ENCODE measurements at regions not wholly inside any gene's neighbourhood (a gene's known extent, or its start where the extent isn't known, plus 50 kb on each side); places are given as distances from the start of the nearest gene placed in this dataset.

GRCh38 chr10:78357141-78358063 lies 323.7 kb downstream of the RPS24 start:
- WGBS (ENCODE audit: insufficient coverage, insufficient read length) = no CpG with 5 or more reads among the region's 16 CpGs
- no peaks in the 10 kb centered on the region for H3K27me3 ChIP-seq (ENCODE audit: control insufficient read depth, insufficient read depth, low read length)
- no peak overlapping the region for H3K27ac ChIP-seq (ENCODE audit: low read length)

GRCh38 chr10:78358351-78358750 lies 324.7 kb downstream of the RPS24 start:
- Histone ChIP-seq H3K27me3 (ENCODE audit: control insufficient read depth, insufficient read depth, low read length) (no peaks in the 10 kb centered on the region), H3K27ac (ENCODE audit: low read length) (no peak overlapping the region), H3K4me1 (ENCODE audit: control insufficient read depth, insufficient read depth, low read length) (no peaks in the 10 kb centered on the region; the same call in 1 of the 2 replicates), H3K36me3 (ENCODE audit: control insufficient read depth, insufficient read depth, low read length) (no peaks in the 10 kb centered on the region), H3K4me3 (ENCODE audit: low read length) (no peak overlapping the region), H3K9me3 (ENCODE audit: control insufficient read depth, insufficient read depth, low read length) (no peaks in the 10 kb centered on the region)
- no CpG with 5 or more reads among the region's 5 CpGs for WGBS (ENCODE audit: insufficient coverage, insufficient read length)
- DNase-seq (ENCODE audit: low read depth, low spot score) = no peak

More at GRCh38 chr10:78357141-78358063, 323.7 kb downstream of the RPS24 start:
- DNase-seq (ENCODE audit: low read depth, low spot score) = peak; percentile 20
- no peaks in the 10 kb centered on the region for H3K9me3 ChIP-seq (ENCODE audit: control insufficient read depth, insufficient read depth, low read length)
- H3K4me1 ChIP-seq (ENCODE audit: control insufficient read depth, insufficient read depth, low read length) = peaks cover 1% of the 10 kb centered on the region; the same call in 1 of the 2 replicates
- H3K36me3 ChIP-seq (ENCODE audit: control insufficient read depth, insufficient read depth, low read length) = no peaks in the 10 kb centered on the region
- H3K4me3 ChIP-seq (ENCODE audit: low read length) = no peak overlapping the region

GRCh38 chr10:78358982-78359381 lies 325.3 kb downstream of the RPS24 start:
- no CpG with 5 or more reads among the region's 5 CpGs for WGBS (ENCODE audit: insufficient coverage, insufficient read length)

GRCh38 chr10:78359640-78360091 lies 326.0 kb downstream of the RPS24 start:
- DNase-seq (ENCODE audit: low read depth, low spot score) = no peak
- H3K36me3 ChIP-seq (ENCODE audit: control insufficient read depth, insufficient read depth, low read length) = no peaks in the 10 kb centered on the region
- no CpG with 5 or more reads among the region's 9 CpGs for WGBS (ENCODE audit: insufficient coverage, insufficient read length)
- H3K27me3 ChIP-seq (ENCODE audit: control insufficient read depth, insufficient read depth, low read length) = no peaks in the 10 kb centered on the region
- no peak overlapping the region for H3K27ac ChIP-seq (ENCODE audit: low read length)
- H3K9me3 ChIP-seq (ENCODE audit: control insufficient read depth, insufficient read depth, low read length) = no peaks in the 10 kb centered on the region
- H3K4me3 ChIP-seq (ENCODE audit: low read length) = no peak overlapping the region
- H3K4me1 ChIP-seq (ENCODE audit: control insufficient read depth, insufficient read depth, low read length) = no peaks in the 10 kb centered on the region; the same call in 1 of the 2 replicates

More at GRCh38 chr10:78358982-78359381, 325.3 kb downstream of the RPS24 start:
- Histone ChIP-seq H3K27me3 (ENCODE audit: control insufficient read depth, insufficient read depth, low read length) (no peaks in the 10 kb centered on the region), H3K4me1 (ENCODE audit: control insufficient read depth, insufficient read depth, low read length) (no peaks in the 10 kb centered on the region; the same call in 1 of the 2 replicates), H3K27ac (ENCODE audit: low read length) (no peak overlapping the region), H3K9me3 (ENCODE audit: control insufficient read depth, insufficient read depth, low read length) (no peaks in the 10 kb centered on the region), H3K4me3 (ENCODE audit: low read length) (no peak overlapping the region), H3K36me3 (ENCODE audit: control insufficient read depth, insufficient read depth, low read length) (no peaks in the 10 kb centered on the region)
- DNase-seq (ENCODE audit: low read depth, low spot score) = no peak

GRCh38 chr10:78360284-78360683 lies 326.6 kb downstream of the RPS24 start:
- Histone ChIP-seq H3K9me3 (ENCODE audit: control insufficient read depth, insufficient read depth, low read length) (no peaks in the 10 kb centered on the region), H3K36me3 (ENCODE audit: control insufficient read depth, insufficient read depth, low read length) (no peaks in the 10 kb centered on the region), H3K4me1 (ENCODE audit: control insufficient read depth, insufficient read depth, low read length) (no peaks in the 10 kb centered on the region; the same call in 1 of the 2 replicates), H3K27me3 (ENCODE audit: control insufficient read depth, insufficient read depth, low read length) (no peaks in the 10 kb centered on the region), H3K27ac (ENCODE audit: low read length) (no peak overlapping the region), H3K4me3 (ENCODE audit: low read length) (no peak overlapping the region)
- no peak for DNase-seq (ENCODE audit: low read depth, low spot score)
- WGBS (ENCODE audit: insufficient coverage, insufficient read length) = no CpG with 5 or more reads among the region's 6 CpGs

- Histone ChIP-seq H3K27ac (ENCODE audit: low read length) (no peak overlapping the region), H3K36me3 (ENCODE audit: control insufficient read depth, insufficient read depth, low read length) (no peaks in the 10 kb centered on the region), H3K4me3 (ENCODE audit: low read length) (no peak overlapping the region), H3K9me3 (ENCODE audit: control insufficient read depth, insufficient read depth, low read length) (no peaks in the 10 kb centered on the region), H3K27me3 (ENCODE audit: control insufficient read depth, insufficient read depth, low read length) (no peaks in the 10 kb centered on the region), H3K4me1 (ENCODE audit: control insufficient read depth, insufficient read depth, low read length) (no peaks in the 10 kb centered on the region; the same call in 1 of the 2 replicates)
- no peak for DNase-seq (ENCODE audit: low read depth, low spot score)
- no CpG with 5 or more reads among the region's 3 CpGs for WGBS (ENCODE audit: insufficient coverage, insufficient read length)
Measured at GRCh38 chr10:78361031-78361430, 327.4 kb downstream of the RPS24 start.

- H3K9me3 ChIP-seq (ENCODE audit: control insufficient read depth, insufficient read depth, low read length) = no peaks in the 10 kb centered on the region
- H3K4me3 ChIP-seq (ENCODE audit: low read length) = no peak overlapping the region
- DNase-seq (ENCODE audit: low read depth, low spot score) = no peak
- no peak overlapping the region for H3K27ac ChIP-seq (ENCODE audit: low read length)
- no CpG with 5 or more reads among the region's 10 CpGs for WGBS (ENCODE audit: insufficient coverage, insufficient read length)
- H3K4me1 ChIP-seq (ENCODE audit: control insufficient read depth, insufficient read depth, low read length) = no peaks in the 10 kb centered on the region
- H3K36me3 ChIP-seq (ENCODE audit: control insufficient read depth, insufficient read depth, low read length) = no peaks in the 10 kb centered on the region
- no peaks in the 10 kb centered on the region for H3K27me3 ChIP-seq (ENCODE audit: control insufficient read depth, insufficient read depth, low read length)
Measured at GRCh38 chr10:78362406-78363022, 328.9 kb downstream of the RPS24 start.

GRCh38 chr10:78363190-78363589 lies 329.5 kb downstream of the RPS24 start:
- Histone ChIP-seq H3K27ac (ENCODE audit: low read length) (no peak overlapping the region), H3K4me3 (ENCODE audit: low read length) (no peak overlapping the region), H3K27me3 (ENCODE audit: control insufficient read depth, insufficient read depth, low read length) (no peaks in the 10 kb centered on the region), H3K9me3 (ENCODE audit: control insufficient read depth, insufficient read depth, low read length) (no peaks in the 10 kb centered on the region), H3K4me1 (ENCODE audit: control insufficient read depth, insufficient read depth, low read length) (no peaks in the 10 kb centered on the region), H3K36me3 (ENCODE audit: control insufficient read depth, insufficient read depth, low read length) (no peaks in the 10 kb centered on the region)
- no peak for DNase-seq (ENCODE audit: low read depth, low spot score)
- no CpG with 5 or more reads among the region's 4 CpGs for WGBS (ENCODE audit: insufficient coverage, insufficient read length)

- H3K27ac ChIP-seq (ENCODE audit: low read length) = no peak overlapping the region
- H3K27me3 ChIP-seq (ENCODE audit: control insufficient read depth, insufficient read depth, low read length) = no peaks in the 10 kb centered on the region
- no peaks in the 10 kb centered on the region for H3K36me3 ChIP-seq (ENCODE audit: control insufficient read depth, insufficient read depth, low read length)
- WGBS (ENCODE audit: insufficient coverage, insufficient read length) = no CpG with 5 or more reads among the region's 4 CpGs
- no peak for DNase-seq (ENCODE audit: low read depth, low spot score)
- no peaks in the 10 kb centered on the region for H3K9me3 ChIP-seq (ENCODE audit: control insufficient read depth, insufficient read depth, low read length)
- no peaks in the 10 kb centered on the region for H3K4me1 ChIP-seq (ENCODE audit: control insufficient read depth, insufficient read depth, low read length)
- no peak overlapping the region for H3K4me3 ChIP-seq (ENCODE audit: low read length)
Measured at GRCh38 chr10:78365694-78366093, 332.0 kb downstream of the RPS24 start.

GRCh38 chr10:78366663-78367411 lies 333.2 kb downstream of the RPS24 start:
- Histone ChIP-seq H3K36me3 (ENCODE audit: control insufficient read depth, insufficient read depth, low read length) (no peaks in the 10 kb centered on the region), H3K9me3 (ENCODE audit: control insufficient read depth, insufficient read depth, low read length) (no peaks in the 10 kb centered on the region), H3K4me3 (ENCODE audit: low read length) (no peak overlapping the region), H3K27me3 (ENCODE audit: control insufficient read depth, insufficient read depth, low read length) (no peaks in the 10 kb centered on the region), H3K27ac (ENCODE audit: low read length) (no peak overlapping the region), H3K4me1 (ENCODE audit: control insufficient read depth, insufficient read depth, low read length) (no peaks in the 10 kb centered on the region)
- no CpG with 5 or more reads among the region's 15 CpGs for WGBS (ENCODE audit: insufficient coverage, insufficient read length)
- no peak for DNase-seq (ENCODE audit: low read depth, low spot score)
